ENCODE measurements at regions not wholly inside any gene's neighbourhood (a gene's known extent, or its start where the extent isn't known, plus 50 kb on each side); places are given as distances from the start of the nearest gene placed in this dataset.

DNA sequence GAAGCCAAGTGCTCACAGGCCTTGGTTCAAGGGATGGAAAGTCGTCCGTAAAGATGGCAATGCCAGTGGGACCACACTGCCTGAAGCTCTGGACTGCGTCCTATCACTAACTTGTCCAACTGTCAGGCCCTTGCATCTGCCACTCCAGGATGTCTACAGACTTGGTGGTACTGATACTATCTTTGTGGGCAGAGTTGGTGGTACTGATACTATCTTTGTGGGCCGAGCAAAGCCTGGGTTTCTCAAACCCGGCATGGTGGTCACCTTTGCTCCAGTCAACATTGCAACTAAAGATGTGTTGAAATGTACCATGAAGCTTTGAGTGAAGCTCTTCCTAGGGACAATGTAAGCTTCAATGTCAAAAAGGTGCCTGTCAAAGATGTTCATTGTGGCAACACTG, 128.4 kb upstream of the SEL1L start:
- Histone ChIP-seq H3K36me3 (ENCODE audit: insufficient read depth) (no peaks in the 10 kb centered on the region), H3K4me1 (ENCODE audit: low read depth, poor library complexity, severe bottlenecking) (no peaks in the 10 kb centered on the region), H3K4me3 (IDR thresholded peaks at IDR 0.05; ENCODE audit: insufficient read depth, low read depth, low read length) (no peak overlapping the region), H3K27ac (no peak overlapping the region), H4K20me1 (ENCODE audit: insufficient read depth) (no peaks in the 10 kb centered on the region), H3K27me3 (ENCODE audit: insufficient read depth, low read depth) (no peaks in the 10 kb centered on the region), H3K9ac (no peak overlapping the region), H2AFZ (ENCODE audit: low read depth) (no peak overlapping the region), H3K79me2 (ENCODE audit: insufficient read depth, low read depth) (no peaks in the 10 kb centered on the region), H3K4me2 (no peak overlapping the region)
- TF ChIP-seq, protein P1, sequence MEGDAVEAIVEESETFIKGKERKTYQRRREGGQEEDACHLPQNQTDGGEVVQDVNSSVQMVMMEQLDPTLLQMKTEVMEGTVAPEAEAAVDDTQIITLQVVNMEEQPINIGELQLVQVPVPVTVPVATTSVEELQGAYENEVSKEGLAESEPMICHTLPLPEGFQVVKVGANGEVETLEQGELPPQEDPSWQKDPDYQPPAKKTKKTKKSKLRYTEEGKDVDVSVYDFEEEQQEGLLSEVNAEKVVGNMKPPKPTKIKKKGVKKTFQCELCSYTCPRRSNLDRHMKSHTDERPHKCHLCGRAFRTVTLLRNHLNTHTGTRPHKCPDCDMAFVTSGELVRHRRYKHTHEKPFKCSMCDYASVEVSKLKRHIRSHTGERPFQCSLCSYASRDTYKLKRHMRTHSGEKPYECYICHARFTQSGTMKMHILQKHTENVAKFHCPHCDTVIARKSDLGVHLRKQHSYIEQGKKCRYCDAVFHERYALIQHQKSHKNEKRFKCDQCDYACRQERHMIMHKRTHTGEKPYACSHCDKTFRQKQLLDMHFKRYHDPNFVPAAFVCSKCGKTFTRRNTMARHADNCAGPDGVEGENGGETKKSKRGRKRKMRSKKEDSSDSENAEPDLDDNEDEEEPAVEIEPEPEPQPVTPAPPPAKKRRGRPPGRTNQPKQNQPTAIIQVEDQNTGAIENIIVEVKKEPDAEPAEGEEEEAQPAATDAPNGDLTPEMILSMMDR (conservative IDR thresholded peaks at IDR 0.05; ENCODE audit: low read depth, low read length) = no peak

DNA sequence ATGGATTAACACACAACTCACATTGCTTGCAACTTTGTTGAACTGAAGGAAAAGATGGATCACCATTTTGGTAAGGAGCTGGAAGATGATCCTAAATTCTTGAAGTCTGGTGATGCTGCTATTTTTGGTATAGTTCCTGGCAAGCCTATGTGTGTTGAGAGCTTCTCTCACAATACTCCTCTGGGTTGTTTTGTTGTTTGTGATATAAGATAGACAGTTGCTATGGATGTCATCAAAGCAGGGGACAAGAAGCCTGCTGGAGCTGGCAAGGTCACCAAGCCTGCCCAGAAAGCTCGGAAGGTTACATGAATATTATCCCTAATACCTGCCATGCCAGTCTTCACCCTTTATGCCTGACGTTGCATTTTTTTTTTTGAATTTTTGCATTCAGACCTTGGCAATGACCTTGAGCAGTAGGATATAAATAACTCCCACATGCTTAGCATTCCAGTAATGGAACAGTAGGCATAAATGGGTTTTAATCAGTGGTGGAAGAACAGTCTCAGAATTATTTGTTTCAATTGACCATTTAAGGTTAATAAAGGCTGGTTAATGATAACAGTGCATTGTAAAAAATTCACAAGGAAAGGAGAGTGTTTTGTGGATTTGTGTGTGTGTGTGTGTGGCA, 129.0 kb upstream of the SEL1L start:
- H3K9ac ChIP-seq = no peak overlapping the region
- H4K20me1 ChIP-seq (ENCODE audit: insufficient read depth) = no peaks in the 10 kb centered on the region
- no peaks in the 10 kb centered on the region for H3K36me3 ChIP-seq (ENCODE audit: insufficient read depth)
- H3K4me3 ChIP-seq (IDR thresholded peaks at IDR 0.05; ENCODE audit: insufficient read depth, low read depth, low read length) = no peak overlapping the region
- no peaks in the 10 kb centered on the region for H3K27me3 ChIP-seq (ENCODE audit: insufficient read depth, low read depth)
- H2AFZ ChIP-seq (ENCODE audit: low read depth) = no peak overlapping the region
- no peak overlapping the region for H3K27ac ChIP-seq
- TF ChIP-seq, protein P1 (conservative IDR thresholded peaks at IDR 0.05; ENCODE audit: low read depth, low read length) = no peak
- no peaks in the 10 kb centered on the region for H3K79me2 ChIP-seq (ENCODE audit: insufficient read depth, low read depth)
- no peak overlapping the region for H3K4me2 ChIP-seq
- no peaks in the 10 kb centered on the region for H3K4me1 ChIP-seq (ENCODE audit: low read depth, poor library complexity, severe bottlenecking)

DNA sequence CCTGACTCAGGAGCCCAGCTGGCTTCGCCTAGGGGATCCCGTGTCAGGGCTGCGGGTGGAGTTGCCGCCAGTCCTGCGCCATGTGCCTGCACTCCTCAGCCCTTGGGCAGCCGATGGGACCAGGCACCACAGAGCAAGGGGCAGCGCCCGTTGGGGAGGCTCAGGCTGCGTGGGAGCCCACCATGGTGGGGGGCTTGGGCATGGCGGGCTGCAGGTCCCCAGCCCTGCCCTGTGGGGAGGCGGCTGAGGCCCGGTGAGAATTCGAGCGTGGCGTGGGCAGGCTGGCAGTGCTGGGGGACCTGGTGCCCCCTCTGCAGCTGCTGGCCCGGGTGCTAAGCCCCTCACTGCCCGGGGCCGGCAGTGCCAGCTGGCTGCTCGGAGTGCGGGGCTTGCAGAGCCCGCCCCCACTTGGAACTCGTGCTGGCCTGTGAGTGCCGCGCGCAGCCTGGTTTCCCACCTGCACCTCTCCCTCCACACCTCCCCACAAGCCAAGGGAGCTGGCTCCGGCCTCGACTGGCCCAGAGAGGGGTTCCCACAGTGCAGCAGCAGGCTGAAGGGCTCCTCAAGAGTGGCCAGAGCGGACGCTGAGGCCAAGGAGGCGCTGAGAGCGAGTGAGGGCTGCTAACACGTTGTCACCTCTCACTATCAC, 135.1 kb upstream of the SEL1L start:
- H3K36me3 ChIP-seq (ENCODE audit: insufficient read depth) = no peaks in the 10 kb centered on the region

DNA sequence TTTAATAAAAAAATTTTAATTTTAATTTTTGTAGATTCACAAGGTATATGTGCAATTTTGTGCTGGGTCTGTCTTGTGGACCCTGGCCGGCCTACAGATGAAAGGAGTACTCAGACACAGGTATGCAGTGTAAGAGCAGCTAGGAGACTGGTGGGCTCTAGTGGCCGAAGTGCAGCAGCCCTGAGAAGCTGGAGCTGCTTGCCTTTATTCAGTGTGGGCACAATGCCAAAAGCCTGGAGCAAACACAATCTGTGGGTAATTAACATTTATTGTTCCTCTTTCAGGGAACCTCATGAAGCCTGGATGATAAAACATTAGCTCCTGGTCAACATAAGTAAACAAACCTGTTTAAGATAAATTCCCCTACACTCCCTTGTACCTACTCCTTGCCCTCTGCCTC, 135.7 kb upstream of the SEL1L start:
- Histone ChIP-seq H3K27me3 (ENCODE audit: insufficient read depth, low read depth) (no peaks in the 10 kb centered on the region), H2AFZ (ENCODE audit: low read depth) (no peak overlapping the region), H3K79me2 (ENCODE audit: insufficient read depth, low read depth) (no peaks in the 10 kb centered on the region), H3K4me1 (ENCODE audit: low read depth, poor library complexity, severe bottlenecking) (no peaks in the 10 kb centered on the region), H3K9ac (no peak overlapping the region), H3K4me2 (no peak overlapping the region), H3K27ac (no peak overlapping the region), H3K36me3 (ENCODE audit: insufficient read depth) (no peaks in the 10 kb centered on the region), H3K4me3 (IDR thresholded peaks at IDR 0.05; ENCODE audit: insufficient read depth, low read depth, low read length) (no peak overlapping the region), H4K20me1 (ENCODE audit: insufficient read depth) (no peaks in the 10 kb centered on the region)
- TF ChIP-seq, protein P1 (conservative IDR thresholded peaks at IDR 0.05; ENCODE audit: low read depth, low read length) = no peak

More for the DNA sequence above, 135.1 kb upstream of the SEL1L start:
- H3K27ac ChIP-seq = no peak overlapping the region
- no peak overlapping the region for H2AFZ ChIP-seq (ENCODE audit: low read depth)
- H3K27me3 ChIP-seq (ENCODE audit: insufficient read depth, low read depth) = no peaks in the 10 kb centered on the region
- no peaks in the 10 kb centered on the region for H3K79me2 ChIP-seq (ENCODE audit: insufficient read depth, low read depth)
- no peaks in the 10 kb centered on the region for H3K4me1 ChIP-seq (ENCODE audit: low read depth, poor library complexity, severe bottlenecking)
- H4K20me1 ChIP-seq (ENCODE audit: insufficient read depth) = no peaks in the 10 kb centered on the region
- no peak overlapping the region for H3K9ac ChIP-seq
- no peak overlapping the region for H3K4me2 ChIP-seq
- TF ChIP-seq, protein P1 (conservative IDR thresholded peaks at IDR 0.05; ENCODE audit: low read depth, low read length) = no peak
- no peak overlapping the region for H3K4me3 ChIP-seq (IDR thresholded peaks at IDR 0.05; ENCODE audit: insufficient read depth, low read depth, low read length)
